ENCODE measurements at regions not wholly inside any gene's neighbourhood (a gene's known extent, or its start where the extent isn't known, plus 50 kb on each side); places are given as distances from the start of the nearest gene placed in this dataset.

DNA sequence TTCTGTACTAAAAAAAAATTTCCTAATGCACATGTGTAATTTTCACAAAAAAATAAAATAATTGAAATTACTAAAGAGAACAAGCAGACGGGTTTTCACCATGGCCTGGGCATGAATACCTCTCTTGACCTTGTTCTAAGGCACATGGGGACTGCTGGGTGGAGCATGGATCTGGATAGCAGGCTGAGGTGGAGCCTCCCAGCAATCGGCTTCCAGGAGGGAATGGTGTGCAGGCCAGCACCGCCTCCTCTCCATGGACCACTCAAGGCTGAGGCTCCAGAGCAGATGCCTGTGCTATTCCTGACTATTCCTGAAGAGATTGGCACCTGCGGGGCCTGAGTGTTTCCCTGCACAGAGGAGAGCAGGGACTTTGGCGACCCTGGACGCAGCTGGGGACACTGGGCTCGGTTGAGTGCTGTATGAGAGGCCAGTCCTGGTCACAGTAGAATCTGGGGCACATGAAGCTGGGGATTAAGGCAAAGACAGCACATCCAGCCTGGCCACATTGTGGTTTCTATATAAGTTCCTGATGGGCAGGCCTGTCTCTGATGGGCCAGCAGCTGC lies 963.6 kb downstream of the BRD1 start:
- no peak for DNase-seq (ENCODE audit: low read depth in 4 of 4, low spot score in 3 of 4)

DNA sequence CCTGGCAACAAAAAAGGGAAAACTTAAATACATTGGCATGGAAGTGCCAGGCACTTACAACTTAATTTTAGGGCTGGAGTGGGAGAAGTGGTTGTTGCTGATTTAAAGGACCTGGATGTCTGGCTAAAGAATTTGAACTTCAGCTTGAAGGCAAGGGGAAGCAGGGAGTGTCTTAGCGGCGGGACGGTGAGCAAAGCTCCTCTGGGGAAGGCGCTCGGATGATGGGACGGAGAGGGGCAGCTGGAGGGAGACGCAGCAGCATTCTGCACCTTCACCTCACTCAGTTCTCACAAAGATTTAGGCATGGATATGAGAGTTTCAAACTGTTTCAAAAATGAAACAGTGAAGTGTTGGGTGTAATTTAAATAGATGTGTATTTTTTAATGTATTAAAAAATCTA lies 967.1 kb downstream of the BRD1 start:
- DNase-seq (ENCODE audit: low read depth in 4 of 4, low spot score in 3 of 4), result no peak

DNA sequence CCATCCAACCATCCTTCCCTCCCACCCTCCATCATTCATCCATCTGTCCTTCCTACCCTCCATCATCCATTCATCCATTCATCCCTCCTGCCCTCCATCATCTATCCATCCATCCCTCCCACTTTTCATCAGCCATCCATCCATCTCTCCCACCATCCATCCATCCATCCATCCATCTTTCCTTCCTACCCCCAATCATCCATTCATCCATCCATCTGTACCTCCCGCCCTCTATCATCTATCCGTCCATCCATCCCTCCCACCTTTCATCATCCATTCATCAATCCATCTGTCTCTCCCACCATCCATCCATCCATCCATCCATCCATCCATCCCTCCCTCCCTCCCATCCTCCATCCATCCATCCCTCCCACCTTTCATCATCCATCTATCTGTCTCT lies 968.8 kb downstream of the BRD1 start:
- no peak for DNase-seq (ENCODE audit: low read depth in 4 of 4, low spot score in 3 of 4)

DNA sequence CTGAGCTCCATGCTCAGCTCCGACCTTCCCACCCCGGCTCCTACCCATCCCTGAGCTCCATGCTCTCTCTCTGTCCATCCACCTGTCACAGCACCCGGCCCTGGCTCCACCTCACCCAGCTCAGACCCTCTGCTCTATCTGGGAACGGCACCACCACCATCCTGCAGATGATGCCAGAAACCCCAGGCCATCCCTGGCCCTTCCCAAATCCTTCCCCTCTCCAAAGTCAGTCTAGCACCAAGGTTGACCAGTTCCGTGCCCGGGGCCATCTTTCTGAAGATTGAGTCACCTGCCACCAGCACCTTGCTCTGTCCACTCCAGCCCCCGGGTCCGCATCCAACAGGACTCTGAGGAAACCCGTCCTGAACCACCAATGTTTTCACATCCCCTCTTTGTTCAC lies 969.6 kb downstream of the BRD1 start:
- no peak for DNase-seq (ENCODE audit: low read depth in 4 of 4, low spot score in 3 of 4)

DNA sequence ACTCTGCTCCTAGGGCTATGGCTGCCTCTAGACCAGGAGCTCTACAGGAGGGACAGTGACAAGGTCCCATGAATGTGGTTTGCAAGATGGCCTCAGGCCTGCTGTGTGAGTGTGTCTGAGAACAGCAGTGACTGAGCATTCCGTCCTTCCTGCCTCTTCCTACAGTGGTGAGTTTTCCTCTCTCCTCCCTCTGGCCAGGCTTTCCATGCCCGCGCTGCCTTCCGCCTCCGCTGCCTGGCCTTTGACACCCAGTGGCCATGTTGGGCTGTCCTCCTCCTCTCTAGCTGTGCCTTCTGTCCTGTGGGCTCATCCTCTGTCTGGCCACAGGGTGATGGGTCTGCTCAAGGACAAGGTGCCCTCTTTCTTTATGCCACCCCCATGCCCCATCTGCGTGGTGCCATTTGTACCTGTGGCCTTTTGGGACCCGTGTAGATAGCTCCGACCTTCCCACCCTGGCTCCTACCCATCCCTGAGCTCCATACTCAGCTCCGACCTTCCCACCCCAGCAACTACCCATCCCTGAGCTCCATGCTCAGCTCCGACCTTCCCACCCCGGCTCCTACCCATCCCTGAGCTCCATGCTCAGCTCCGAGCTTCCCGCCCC lies 970.4 kb downstream of the BRD1 start:
- no peak for DNase-seq (ENCODE audit: low read depth in 4 of 4, low spot score in 3 of 4)

DNA sequence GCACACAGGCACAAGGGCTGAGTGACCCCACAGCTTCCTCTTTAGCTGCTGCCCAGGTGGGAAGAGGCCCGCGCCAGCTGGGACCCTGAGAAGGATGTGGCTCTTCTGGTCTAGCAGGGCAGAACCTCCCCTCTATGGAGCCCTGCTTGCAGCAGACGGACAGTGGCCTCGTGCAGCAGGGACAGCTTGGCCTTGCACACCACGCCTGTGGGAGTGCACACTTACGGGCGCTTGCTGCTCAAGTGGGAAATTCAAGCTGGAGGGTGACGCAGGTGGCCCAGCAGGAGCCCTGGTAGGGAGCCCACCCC lies 971.4 kb downstream of the BRD1 start:
- no peak for DNase-seq (ENCODE audit: low read depth in 4 of 4, low spot score in 3 of 4)

DNA sequence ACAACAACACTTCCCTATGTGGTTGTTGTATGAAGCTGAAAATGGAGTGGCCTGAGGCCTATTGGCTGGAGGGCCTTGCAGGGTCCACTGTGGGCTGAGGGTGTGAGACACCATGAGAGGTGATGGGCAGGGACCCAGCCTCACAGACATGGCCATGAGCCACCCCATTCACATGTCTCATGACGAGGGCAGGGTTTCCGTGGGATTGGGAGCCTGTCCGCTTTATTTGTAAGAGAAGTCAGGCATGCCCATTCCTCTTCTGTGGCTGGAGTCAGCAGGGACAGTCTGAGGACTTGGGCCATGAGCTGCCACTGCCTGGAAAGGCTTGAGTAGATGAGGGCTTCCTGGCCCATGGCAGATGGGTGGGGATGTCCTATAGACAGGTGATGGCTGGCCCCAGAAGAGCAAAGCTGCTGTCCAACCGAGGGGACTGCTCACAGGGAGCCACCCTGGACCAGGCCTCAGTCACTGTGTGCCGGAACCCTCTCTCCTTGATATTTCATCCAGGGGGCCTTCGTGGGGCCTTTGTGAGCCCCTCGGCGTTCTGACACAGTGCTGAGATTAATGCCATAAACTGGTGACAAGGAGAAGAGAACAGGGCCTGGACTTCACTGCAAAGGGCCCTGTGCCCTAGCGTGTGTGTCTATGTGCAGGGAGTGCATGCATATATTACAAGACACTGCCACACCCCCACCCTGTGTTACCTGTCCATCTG lies 971.9 kb downstream of the BRD1 start:
- no peak for DNase-seq (ENCODE audit: low read depth in 4 of 4, low spot score in 3 of 4)

DNA sequence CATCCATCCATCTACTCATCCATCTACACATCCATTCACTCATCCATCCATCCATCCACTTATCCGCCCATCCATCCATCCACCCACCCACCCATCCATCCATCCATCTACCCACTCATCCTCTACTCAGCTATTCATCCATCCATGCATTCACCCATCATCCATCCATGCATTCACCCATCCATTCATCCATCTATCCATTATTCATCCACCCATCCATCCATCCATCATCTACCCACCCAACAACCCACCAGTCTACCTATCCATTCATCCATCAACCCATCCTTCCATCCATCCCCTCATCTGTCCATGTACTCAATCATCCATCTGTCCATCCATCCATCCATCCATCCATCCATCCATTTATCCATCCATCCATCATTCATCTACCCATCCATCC lies 972.7 kb downstream of the BRD1 start:
- no peak for DNase-seq (ENCODE audit: low read depth in 4 of 4, low spot score in 3 of 4)

DNA sequence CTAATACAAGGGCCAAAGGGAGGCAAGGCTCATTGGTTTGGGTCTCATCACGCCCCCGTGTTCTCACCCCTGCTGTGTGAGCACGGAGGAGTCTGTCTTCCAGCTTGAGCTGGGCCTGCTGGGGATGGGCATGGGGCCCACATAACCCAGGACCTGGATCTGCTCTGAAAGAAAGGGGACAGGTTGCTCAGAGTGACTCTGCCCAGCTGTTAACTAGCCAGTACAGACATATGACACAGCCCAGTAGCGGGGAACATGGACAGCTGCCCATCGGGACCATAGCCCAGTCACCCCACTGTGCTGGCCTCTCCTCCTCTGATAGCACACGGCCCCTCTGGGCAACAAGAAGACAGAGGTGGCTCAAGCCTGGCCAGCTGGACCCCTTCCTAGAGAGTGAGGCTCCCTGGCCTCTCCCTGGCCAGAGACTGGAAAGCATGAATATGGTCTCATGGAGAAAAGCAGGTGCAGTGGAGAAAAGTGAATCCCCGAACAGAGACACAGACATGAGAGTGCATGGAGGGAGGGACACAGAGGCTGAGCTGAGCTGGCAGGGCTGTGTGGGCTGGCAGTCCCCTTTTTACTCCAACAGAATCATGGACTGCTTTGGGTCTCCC lies 973.9 kb downstream of the BRD1 start:
- DNase-seq (ENCODE audit: low read depth in 4 of 4, low spot score in 3 of 4), result no peak

DNA sequence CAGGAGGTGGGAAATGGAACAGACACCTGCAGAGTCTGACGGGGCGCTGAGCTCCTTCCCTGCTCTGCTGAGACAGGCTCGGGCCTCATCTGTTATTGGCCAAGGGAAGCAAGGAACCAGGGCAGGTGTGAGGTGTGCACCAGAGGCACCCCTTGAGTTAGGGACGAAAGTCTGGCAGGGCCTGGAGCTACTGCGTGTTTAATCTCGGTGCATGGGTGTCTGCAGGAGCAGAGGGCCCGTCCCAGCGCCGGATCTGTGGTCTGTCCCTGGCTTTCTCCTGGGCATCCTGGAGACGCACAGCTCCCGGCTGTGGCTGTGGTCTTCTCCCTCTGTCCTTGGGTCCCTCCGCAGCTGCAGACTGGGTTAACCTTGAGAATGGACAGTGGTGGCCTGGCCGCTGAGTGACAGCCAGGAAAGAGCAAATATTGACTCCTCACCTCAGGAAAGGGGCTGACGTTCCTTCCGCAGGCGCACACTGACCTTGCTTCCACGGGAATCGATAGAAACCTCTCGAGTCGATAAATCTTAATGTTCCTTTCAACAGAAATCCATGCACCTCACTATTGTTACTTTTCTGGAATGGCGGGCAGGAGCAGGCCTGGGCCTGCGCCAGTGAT lies 975.6 kb downstream of the BRD1 start:
- DNase-seq (ENCODE audit: low read depth in 4 of 4, low spot score in 3 of 4), result no peak

DNA sequence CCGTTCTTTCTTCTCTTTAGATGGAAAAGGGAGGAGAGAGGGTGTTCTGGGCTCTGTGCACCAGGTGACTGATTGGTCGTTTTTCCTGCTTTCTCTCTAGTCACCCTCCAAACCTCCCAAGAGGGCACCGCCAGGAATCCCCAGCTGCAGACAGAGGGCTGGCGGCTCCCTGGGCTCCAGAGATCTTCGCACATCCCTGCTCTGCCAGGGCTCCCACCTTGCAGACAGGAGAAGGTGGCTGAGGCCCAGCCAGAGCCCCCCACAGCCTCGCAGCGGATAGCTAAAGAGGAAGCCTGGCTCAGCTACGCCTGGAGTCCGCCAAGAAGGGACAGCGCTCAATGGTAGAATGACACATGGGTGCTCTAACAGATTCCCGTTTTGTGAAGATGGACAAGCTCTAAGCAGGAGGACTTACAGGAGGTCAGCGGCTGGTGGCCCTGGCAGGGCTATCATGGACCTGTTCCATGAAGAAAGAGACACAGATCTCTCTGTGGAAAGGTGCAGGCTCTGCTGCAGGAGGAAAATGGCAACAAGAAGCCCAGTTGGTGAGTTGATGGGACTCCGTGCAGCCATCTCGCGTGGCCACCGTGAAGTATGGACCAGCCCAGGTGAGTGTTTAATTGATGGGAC lies 976.9 kb downstream of the BRD1 start:
- DNase-seq (ENCODE audit: low read depth in 4 of 4, low spot score in 3 of 4), result no peak

DNA sequence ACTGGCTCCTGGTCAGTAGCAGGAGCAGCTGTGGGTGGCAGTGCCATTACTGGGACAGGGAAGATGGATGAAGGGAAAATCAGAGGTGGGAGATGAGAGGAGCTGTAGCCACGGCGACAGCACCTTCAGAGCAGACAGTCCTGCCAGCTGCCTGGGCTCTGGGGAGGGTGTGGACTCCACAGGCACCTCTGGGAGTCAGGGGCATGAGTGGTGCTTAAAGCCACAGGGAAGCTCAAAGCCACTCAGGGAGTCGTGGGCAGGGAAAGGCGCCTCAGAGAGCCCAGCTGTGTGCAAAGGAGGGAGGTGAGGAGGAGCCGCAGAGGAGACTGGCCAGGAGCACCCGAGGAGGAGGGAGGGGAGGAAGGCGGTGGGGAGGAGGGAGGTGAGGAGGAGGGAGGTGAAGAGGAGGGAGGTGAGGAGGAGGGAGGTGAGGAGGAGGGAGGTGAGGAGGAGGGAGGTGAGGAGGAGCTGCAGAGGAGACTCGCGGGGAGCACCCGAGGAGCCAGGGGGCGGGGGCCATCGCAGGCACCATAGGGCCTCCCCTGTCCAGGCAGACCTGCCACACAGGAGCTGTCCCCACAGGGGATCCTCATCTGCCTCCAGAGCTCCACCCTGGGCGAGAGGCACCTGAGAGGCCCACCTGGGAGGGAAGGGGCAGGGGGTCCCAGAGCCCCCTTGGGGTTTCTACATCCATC lies 977.6 kb downstream of the BRD1 start:
- DNase-seq (ENCODE audit: low read depth in 4 of 4, low spot score in 3 of 4), result no peak

DNA sequence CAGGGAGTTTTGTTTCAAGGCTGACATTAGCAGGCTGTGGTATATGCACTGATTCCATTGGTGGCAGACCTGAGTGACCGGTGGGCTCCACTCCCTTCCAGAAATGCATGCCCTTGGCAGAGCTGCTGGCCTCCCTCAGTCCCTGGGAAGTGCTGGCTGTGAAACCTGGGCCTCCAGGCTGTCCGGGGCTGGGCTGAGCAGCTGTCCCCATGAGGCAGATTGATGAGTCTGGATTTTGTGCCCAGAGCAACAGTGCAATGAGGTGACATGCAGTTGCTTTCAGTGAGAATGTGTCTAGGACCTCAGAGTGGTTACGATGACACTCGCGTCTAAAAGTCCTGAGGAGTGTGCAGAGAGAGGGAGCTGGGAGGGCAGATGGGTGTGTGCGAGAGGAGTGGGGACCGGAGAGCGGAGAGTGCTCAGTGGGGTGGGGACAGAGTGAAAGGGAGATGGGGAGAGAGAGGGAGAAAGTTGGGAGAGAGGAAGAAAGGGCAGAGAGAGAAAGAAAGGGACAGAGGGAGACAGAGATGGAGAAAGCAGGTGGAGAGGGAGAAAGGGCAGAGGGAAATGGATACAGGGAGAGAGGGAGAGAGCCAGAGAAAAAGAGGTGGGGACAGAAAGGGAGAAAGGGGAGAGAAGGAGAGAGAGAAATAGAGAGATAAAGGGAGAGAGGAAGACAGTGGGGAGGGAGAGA lies 978.3 kb downstream of the BRD1 start:
- DNase-seq (ENCODE audit: low read depth in 4 of 4, low spot score in 3 of 4), result no peak

DNA sequence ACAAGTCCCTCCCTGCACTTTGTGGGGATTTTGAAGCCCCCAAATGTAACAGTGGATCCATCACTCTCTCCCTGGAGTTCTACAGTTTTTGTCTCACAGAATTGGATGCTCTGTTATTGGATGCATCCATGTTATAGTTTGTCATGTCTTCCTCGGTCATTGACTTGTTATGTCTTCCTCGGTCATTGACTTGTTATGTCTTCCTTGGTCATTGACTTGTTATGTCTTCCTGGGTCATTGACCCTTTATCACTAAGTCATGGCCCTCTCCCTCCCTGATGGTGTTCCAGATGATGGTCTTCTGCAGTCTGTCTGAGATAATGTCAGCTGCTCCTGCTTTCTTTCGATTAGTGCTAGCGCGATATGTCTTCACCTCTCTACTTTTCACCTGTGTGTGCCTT lies 981.5 kb downstream of the BRD1 start:
- no peak for DNase-seq (ENCODE audit: low read depth in 4 of 4, low spot score in 3 of 4)

DNA sequence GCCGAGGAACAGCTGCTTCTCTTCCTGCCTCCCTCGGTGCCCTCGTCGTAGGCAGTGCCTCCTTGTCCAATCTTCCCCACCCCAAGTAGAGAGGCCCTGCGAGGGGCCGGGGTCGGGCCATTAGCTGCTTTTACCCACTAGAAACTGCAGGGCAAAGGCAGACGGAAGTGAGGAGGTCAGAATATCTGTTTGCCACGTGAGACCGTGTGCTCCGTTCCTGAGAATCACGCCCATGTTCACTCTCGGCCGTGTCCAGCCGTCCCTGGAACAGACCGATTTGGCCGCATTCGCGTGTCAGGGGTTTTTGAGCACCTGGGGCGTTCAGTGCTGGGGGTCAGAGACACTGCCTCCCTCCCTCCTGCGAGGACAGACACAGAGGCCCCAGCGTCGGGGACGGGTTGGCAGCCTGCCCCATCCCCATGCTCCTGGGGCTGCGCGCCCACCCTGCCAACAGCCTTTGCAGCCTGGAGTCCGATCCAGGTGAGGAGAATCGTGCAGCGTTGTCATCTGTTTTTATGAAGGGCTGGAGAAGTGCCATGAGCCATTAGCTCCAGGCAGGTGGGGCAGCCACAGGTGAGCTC lies 982.2 kb downstream of the BRD1 start:
- no peak for DNase-seq (ENCODE audit: low read depth in 4 of 4, low spot score in 3 of 4)

DNA sequence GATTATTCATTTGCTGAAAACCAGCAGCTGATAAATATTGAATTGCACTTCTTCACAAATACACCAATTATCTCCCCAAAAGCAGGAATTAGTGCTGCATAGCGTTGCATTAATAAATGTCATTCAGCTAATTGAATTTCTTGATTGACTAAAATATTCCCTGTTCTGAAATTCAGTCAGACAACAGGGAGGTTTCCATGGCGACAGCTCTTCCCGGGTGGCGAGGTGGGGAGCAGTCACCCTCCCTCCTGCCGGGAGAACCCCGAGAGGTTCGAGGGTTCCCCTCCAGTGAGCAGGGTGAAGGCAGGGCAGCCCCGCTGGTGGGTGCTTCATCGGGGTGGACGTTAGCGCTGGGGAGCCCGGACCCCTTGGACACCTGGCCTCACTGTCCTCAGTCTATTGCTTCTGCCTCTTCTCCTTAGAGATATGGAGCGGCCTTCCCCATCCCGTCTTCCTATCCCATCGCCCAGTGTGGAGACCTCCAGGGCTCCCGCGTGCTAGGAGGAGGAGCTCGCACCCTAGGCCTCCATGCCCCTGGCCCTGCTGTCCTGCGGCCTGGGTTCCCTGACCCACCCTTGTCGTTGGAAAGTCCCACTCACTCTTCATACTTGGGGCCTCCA lies 983.5 kb downstream of the BRD1 start:
- DNase-seq (ENCODE audit: low read depth in 4 of 4, low spot score in 3 of 4), result no peak

DNA sequence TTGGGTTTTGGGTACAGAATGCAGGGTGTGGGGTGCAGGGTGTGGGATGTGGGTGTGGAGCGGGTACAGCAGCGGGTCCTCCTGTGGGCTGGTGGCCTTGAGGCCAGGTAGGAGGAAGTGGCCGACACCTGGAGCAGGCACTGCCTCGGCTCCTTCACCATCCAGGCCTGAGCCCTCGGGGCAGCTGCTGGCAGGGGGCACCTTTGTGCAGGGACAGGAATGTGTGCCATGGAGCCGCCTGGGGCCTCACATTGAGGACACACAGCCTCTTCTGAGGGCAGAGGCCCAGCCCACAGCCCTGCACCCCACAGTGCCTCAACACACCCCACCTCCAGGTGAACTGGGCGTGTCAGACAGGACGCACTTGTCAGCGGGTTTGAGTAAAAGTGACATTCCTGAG lies 984.0 kb downstream of the BRD1 start:
- DNase-seq (ENCODE audit: low read depth in 4 of 4, low spot score in 3 of 4), result no peak

DNA sequence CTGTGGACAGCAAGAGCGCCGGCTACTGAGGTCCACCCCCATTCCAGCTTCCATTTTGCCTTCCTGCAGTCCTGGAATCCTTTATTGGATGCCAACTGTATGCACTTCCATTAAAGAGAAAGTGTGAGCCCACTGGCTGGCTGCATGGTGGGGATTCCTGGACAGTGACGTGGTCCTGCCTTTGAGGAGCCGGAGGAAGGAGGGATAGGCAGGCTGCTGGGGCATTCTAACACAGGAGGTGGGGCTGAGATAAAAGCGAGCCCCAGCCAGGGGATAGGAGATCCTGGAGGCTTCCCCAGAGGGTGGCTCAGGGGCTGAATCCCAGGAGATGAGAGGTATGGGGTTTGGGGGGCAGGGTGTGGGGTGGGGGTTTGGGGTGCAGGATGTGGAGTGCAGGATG lies 984.7 kb downstream of the BRD1 start:
- DNase-seq (ENCODE audit: low read depth in 4 of 4, low spot score in 3 of 4), result no peak

DNA sequence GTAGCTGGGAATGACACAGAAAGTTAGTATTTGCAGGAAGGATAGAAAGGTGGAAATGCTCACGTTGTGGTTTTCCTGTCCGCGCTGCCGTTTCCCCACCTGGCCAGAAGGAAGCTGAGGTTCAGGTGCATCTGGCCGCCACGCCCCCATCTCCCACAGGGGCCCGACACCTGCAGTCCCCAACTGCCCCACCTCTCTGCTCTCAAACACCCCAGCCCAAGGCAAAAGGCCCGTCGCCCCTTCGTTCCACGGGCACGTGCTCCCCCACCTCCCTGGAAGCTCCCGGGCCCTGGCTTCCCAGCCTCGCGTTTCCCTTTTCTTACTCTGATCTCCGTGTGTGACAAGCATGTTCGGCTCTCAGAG lies 985.1 kb downstream of the BRD1 start:
- DNase-seq (ENCODE audit: low read depth in 4 of 4, low spot score in 3 of 4), result no peak
